Neural cell (in vitro differentiated cells): ENCODE measurements at regions not wholly inside any gene's neighbourhood (a gene's known extent, or its start where the extent isn't known, plus 50 kb on each side); places are given as distances from the start of the nearest gene placed in this dataset.

Experiments used
- H2AFZ ChIP-seq: fragments of 200-600, 300-800 bp; sonication (generic), shearing (Covaris generic); 2 replicates; pipeline ENCODE4 v1.6.0; 2014; ENCODE audit warnings: low read depth, mild to moderate bottlenecking, antibody characterized with exemption, low read length, moderate library complexity
- H3F3A ChIP-seq: fragments of 200-600 bp; shearing (Covaris generic); 2 replicates; pipeline ENCODE4 v1.6.1; 2016; ENCODE audit warnings: mild to moderate bottlenecking, moderate library complexity, mixed read lengths, antibody characterized with exemption, low read length; ENCODE audit not compliant: insufficient read depth, poor library complexity, severe bottlenecking
- H3K27ac ChIP-seq: fragments of 200-600, 300-800 bp; sonication (generic), shearing (Covaris generic); 2 replicates; pipeline ENCODE4 v1.5.1; 2014; ENCODE audit warnings: mild to moderate bottlenecking, low read length, moderate library complexity
- H3K27me3 ChIP-seq: fragments of 300-800, 200-600 bp; sonication (generic), shearing (Covaris generic); 2 replicates; pipeline ENCODE4 v1.6.0; 2014; ENCODE audit warnings: mild to moderate bottlenecking, low read depth, low read length, moderate library complexity; ENCODE audit not compliant: insufficient read depth
- H3K36me3 ChIP-seq: fragments of 300-800, 200-600 bp; sonication (generic), shearing (Covaris generic); 2 replicates; pipeline ENCODE4 v1.5.1; 2014; ENCODE audit warnings: mild to moderate bottlenecking, antibody characterized with exemption, low read length, moderate library complexity; ENCODE audit not compliant: insufficient read depth
- H3K4me2 ChIP-seq: fragments of 300-800, 200-600 bp; sonication (generic), shearing (Covaris generic); 2 replicates; pipeline ENCODE4 v1.6.0; 2014; ENCODE audit warnings: mild to moderate bottlenecking, low read length
- H3K4me3 ChIP-seq: fragments of 300-800, 200-600 bp; sonication (generic), shearing (Covaris generic); 2 replicates; pipeline ENCODE4 v1.5.1; 2014; ENCODE audit warnings: mild to moderate bottlenecking, low read length, moderate library complexity
- H3K79me2 ChIP-seq: fragments of 200-600 bp; shearing (Covaris generic); replicated peaks from 2 replicates; pipeline ENCODE4 v1.6.0; 2014; ENCODE audit warnings: mild to moderate bottlenecking, low read length, moderate library complexity; ENCODE audit not compliant: insufficient read depth
- H3K9ac ChIP-seq: fragments of 300-800, 200-600 bp; sonication (generic), shearing (Covaris generic); 2 replicates; pipeline ENCODE4 v1.6.1; 2016; ENCODE audit warnings: mild to moderate bottlenecking, low read length, mixed read lengths
- H3K9me2 ChIP-seq: fragments of 200-600 bp; shearing (Covaris generic); 2 replicates; pipeline ENCODE4 v1.6.1; 2016; ENCODE audit warnings: mild to moderate bottlenecking, low read length, mixed read lengths; ENCODE audit not compliant: insufficient read depth
- H3K9me3 ChIP-seq: fragments of 200-600, 300-800 bp; sonication (generic), shearing (Covaris generic); 2 replicates; pipeline ENCODE4 v1.6.1; 2016; ENCODE audit warnings: mild to moderate bottlenecking, mixed run types, low read length, moderate library complexity, mixed read lengths
- H4K20me1 ChIP-seq: fragments of 200-600 bp; shearing (Covaris generic); 2 replicates; pipeline ENCODE4 v1.6.1; 2016; ENCODE audit warnings: mild to moderate bottlenecking, mixed run types; ENCODE audit not compliant: insufficient read depth
- CTCF ChIP-seq: fragments of 450-650 bp; IDR thresholded peaks from 2 replicates; pipeline ENCODE4 v1.5.1; 2014; ENCODE audit warnings: antibody characterized with exemption, mild to moderate bottlenecking, moderate library complexity; ENCODE audit not compliant: poor library complexity, severe bottlenecking
- EP300 ChIP-seq: fragments of 450-650 bp; conservative IDR thresholded peaks from 2 replicates; pipeline ENCODE4 v1.6.1; 2014; ENCODE audit warnings: antibody characterized with exemption, mild to moderate bottlenecking, moderate library complexity; ENCODE audit not compliant: poor library complexity, severe bottlenecking
- EZH2 ChIP-seq: fragments of 200-600, 300-800 bp; shearing (Covaris generic), sonication (generic); IDR thresholded peaks from 2 replicates; pipeline ENCODE4 v1.6.1; 2014; ENCODE audit warnings: antibody characterized with exemption, low read length, borderline replicate concordance, mild to moderate bottlenecking; ENCODE audit not compliant: insufficient read depth, poor library complexity, severe bottlenecking
- MXI1 ChIP-seq: fragments of 450-650 bp; conservative IDR thresholded peaks from 2 replicates; pipeline ENCODE4 v1.6.1; 2014; ENCODE audit warnings: antibody characterized with exemption, mild to moderate bottlenecking; ENCODE audit not compliant: poor library complexity, severe bottlenecking
- POLR2AphosphoS5 ChIP-seq: IDR thresholded peaks from 2 replicates; pipeline ENCODE4 v1.6.1; 2012
- RAD21 ChIP-seq: fragments of 450-650 bp; conservative IDR thresholded peaks from 2 replicates; pipeline ENCODE4 v1.6.1; 2014; ENCODE audit warnings: antibody characterized with exemption, mild to moderate bottlenecking, moderate library complexity
- SMC3 ChIP-seq: fragments of 450-650 bp; conservative IDR thresholded peaks from 2 replicates; pipeline ENCODE4 v1.6.1; 2014; ENCODE audit warnings: antibody characterized with exemption, mild to moderate bottlenecking, moderate library complexity; ENCODE audit not compliant: poor library complexity
- TAF1 ChIP-seq: IDR thresholded peaks from 2 replicates; pipeline ENCODE4 v1.6.1; 2012; ENCODE audit warnings: low read depth
- TF ChIP-seq, protein P1 (sequence below): IDR thresholded peaks from 2 replicates; pipeline ENCODE4 v1.6.1; 2012; ENCODE audit warnings: borderline replicate concordance

- Histone ChIP-seq H3K9me2 (no peaks in the 10 kb centered on the region), H3K4me3 (no peak overlapping the region), H3K4me2 (no peak overlapping the region), H3K27ac (no peak overlapping the region), H3K79me2 (no peaks in the 10 kb centered on the region), H3K36me3 (no peaks in the 10 kb centered on the region), H3K27me3 (no peaks in the 10 kb centered on the region), H3K9me3 (no peaks in the 10 kb centered on the region), H2AFZ (no peak overlapping the region), H3K9ac (no peak overlapping the region), H4K20me1 (no peaks in the 10 kb centered on the region), H3F3A (no peaks in the 10 kb centered on the region)
- TF ChIP-seq EZH2 = no peak
- TF ChIP-seq MXI1 = no peak
- no peak for TF ChIP-seq TAF1
- no peak for TF ChIP-seq CTCF
- no peak for TF ChIP-seq EP300
- TF ChIP-seq, protein P1, sequence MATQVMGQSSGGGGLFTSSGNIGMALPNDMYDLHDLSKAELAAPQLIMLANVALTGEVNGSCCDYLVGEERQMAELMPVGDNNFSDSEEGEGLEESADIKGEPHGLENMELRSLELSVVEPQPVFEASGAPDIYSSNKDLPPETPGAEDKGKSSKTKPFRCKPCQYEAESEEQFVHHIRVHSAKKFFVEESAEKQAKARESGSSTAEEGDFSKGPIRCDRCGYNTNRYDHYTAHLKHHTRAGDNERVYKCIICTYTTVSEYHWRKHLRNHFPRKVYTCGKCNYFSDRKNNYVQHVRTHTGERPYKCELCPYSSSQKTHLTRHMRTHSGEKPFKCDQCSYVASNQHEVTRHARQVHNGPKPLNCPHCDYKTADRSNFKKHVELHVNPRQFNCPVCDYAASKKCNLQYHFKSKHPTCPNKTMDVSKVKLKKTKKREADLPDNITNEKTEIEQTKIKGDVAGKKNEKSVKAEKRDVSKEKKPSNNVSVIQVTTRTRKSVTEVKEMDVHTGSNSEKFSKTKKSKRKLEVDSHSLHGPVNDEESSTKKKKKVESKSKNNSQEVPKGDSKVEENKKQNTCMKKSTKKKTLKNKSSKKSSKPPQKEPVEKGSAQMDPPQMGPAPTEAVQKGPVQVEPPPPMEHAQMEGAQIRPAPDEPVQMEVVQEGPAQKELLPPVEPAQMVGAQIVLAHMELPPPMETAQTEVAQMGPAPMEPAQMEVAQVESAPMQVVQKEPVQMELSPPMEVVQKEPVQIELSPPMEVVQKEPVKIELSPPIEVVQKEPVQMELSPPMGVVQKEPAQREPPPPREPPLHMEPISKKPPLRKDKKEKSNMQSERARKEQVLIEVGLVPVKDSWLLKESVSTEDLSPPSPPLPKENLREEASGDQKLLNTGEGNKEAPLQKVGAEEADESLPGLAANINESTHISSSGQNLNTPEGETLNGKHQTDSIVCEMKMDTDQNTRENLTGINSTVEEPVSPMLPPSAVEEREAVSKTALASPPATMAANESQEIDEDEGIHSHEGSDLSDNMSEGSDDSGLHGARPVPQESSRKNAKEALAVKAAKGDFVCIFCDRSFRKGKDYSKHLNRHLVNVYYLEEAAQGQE = no peak
- no peak for TF ChIP-seq POLR2AphosphoS5
- no peak for TF ChIP-seq SMC3
- no peak for TF ChIP-seq RAD21
Observed at GRCh38 chr13:99629641-99630040, 128.4 kb downstream of the TM9SF2 start.

DNA sequence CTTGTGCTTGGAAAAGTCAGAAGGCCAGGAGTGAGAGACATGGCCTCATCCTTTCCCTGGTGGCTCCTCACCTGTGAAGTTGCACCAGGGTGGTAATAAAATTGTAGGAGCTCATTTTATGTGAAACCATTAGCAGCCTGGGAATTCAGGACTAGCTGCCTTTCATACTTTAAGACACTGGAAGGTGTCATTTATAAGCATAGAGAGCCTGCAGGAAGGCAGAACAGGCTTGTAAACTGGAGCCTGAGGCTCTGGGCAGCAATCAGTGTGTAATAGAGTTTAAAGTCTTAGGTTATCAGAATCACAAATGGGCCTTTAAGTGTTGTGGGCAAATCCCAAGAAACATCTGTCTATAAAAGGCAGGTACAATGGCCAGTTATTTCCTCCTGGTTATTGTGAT lies 127.2 kb downstream of the TM9SF2 start:
- no peaks in the 10 kb centered on the region for H3K36me3 ChIP-seq
- no peaks in the 10 kb centered on the region for H3K27me3 ChIP-seq
- no peak overlapping the region for H3K9ac ChIP-seq
- H3K9me2 ChIP-seq = no peaks in the 10 kb centered on the region
- H2AFZ ChIP-seq = no peak overlapping the region
- no peak overlapping the region for H3K4me2 ChIP-seq
- H3K79me2 ChIP-seq = no peaks in the 10 kb centered on the region
- TF ChIP-seq EP300 (no peak), TAF1 (no peak), RAD21 (no peak), CTCF (no peak), MXI1 (no peak), SMC3 (no peak), POLR2AphosphoS5 (no peak), EZH2 (no peak)
- TF ChIP-seq, protein P1 = no peak
- no peak overlapping the region for H3K4me3 ChIP-seq
- no peaks in the 10 kb centered on the region for H3F3A ChIP-seq
- H3K27ac ChIP-seq = no peak overlapping the region
- H3K9me3 ChIP-seq = no peaks in the 10 kb centered on the region
- H4K20me1 ChIP-seq = no peaks in the 10 kb centered on the region
